ENCODE measurements at regions not wholly inside any gene's neighbourhood (a gene's known extent, or its start where the extent isn't known, plus 50 kb on each side); places are given as distances from the start of the nearest gene placed in this dataset.

DNA sequence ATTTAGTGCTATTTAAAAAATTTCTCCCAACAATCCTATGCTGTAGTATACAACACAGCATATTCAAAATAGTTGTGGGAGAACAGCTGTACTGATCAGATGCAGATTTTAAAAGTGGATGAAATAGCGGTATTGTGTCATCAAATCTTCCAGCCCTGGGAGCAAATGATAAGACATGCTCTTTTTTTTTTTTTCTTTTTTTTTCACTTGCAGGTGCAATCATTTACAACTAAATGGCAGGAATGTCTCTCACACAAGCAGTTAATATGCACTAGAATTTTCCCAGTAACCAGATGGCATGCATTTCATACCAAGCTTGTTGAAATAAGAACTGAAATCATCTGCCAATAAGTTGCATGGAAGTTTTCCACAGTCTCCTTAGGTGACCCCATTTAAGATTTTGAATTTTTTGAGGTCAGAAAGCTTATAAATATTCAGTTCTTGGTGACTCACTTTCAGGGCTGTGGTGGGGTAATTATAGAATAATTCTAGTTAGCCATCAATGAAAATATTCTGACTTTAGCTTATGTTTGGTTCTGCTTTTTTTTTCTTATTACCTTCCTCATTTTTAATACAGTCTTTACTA, 623.9 kb upstream of the NR5A2 start:
- H3K9me3 ChIP-seq (ENCODE audit: control insufficient read depth in 4 of 4, insufficient read depth in 3 of 4, low read length in 3 of 4): peaks cover 0 to 4% (median 0%) of the 10 kb centered on the region in 4 donors
- WGBS, 2 donors: 67 to 80% methylated on average over 1 of the region's 1 CpG
- H3K9ac ChIP-seq (ENCODE audit: insufficient read depth in 1 of 2, low read length in 2 of 2): no peak overlapping the region
- no peak overlapping the region for H3K4me3 ChIP-seq
- DNase-seq (no peak), ATAC-seq (ENCODE audit: insufficient read depth, low FRiP score) (no peak)
- H3K27me3 ChIP-seq (ENCODE audit: control insufficient read depth in 3 of 3, insufficient read depth in 3 of 3, low read length in 2 of 3): no peaks in the 10 kb centered on the region
- no peaks in the 10 kb centered on the region for H3K36me3 ChIP-seq (ENCODE audit: control insufficient read depth in 4 of 4, insufficient read depth in 4 of 4, low read length in 4 of 4)
- no peak for TF ChIP-seq CTCF (IDR thresholded peaks at IDR 0.05; ENCODE audit: control extremely low read depth, extremely low read depth)
- no peak overlapping the region for H3K27ac ChIP-seq (ENCODE audit: low read depth in 1 of 2, low read length in 1 of 2)
- H3K4me1 ChIP-seq (ENCODE audit: control insufficient read depth in 5 of 5, insufficient read depth in 5 of 5, low read length in 5 of 5): no peaks in the 10 kb centered on the region

DNA sequence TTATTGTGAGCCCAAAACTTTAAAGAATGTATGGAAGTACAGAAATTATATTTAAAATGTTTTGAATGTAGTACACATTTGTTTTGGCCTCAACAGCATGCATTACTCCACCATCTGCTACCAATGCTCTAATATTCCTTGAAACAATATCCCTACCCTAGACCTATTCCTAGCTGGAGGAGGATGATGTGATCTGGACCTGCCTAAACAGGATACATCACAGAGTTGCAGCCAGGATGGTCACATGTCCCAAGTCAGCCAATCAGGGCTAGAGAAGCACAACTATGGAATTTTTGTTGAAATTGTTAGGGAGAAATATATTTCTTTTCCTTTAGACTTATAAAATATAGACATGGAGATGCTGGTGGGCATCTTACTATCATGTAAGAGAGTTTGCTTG, 623.3 kb upstream of the NR5A2 start:
- DNase-seq (no peak), ATAC-seq (ENCODE audit: insufficient read depth, low FRiP score) (no peak)
- Histone ChIP-seq H3K9ac (ENCODE audit: insufficient read depth in 1 of 2, low read length in 2 of 2) (no peak overlapping the region), H3K4me1 (ENCODE audit: control insufficient read depth in 5 of 5, insufficient read depth in 5 of 5, low read length in 5 of 5) (no peaks in the 10 kb centered on the region), H3K27ac (ENCODE audit: low read depth in 1 of 2, low read length in 1 of 2) (no peak overlapping the region), H3K9me3 (ENCODE audit: control insufficient read depth in 4 of 4, insufficient read depth in 3 of 4, low read length in 3 of 4) (peaks cover 0 to 4% (median 0%) of the 10 kb centered on the region in 4 donors), H3K27me3 (ENCODE audit: control insufficient read depth in 3 of 3, insufficient read depth in 3 of 3, low read length in 2 of 3) (no peaks in the 10 kb centered on the region), H3K4me3 (no peak overlapping the region), H3K36me3 (ENCODE audit: control insufficient read depth in 4 of 4, insufficient read depth in 4 of 4, low read length in 4 of 4) (no peaks in the 10 kb centered on the region)
- TF ChIP-seq CTCF (IDR thresholded peaks at IDR 0.05; ENCODE audit: control extremely low read depth, extremely low read depth): no peak

GRCh38 chr1:199404976-199405375, 622.5 kb upstream of the NR5A2 start:
- Histone ChIP-seq H3K36me3 (ENCODE audit: control insufficient read depth in 4 of 4, insufficient read depth in 4 of 4, low read length in 4 of 4) (no peaks in the 10 kb centered on the region), H3K9ac (ENCODE audit: insufficient read depth in 1 of 2, low read length in 2 of 2) (no peak overlapping the region), H3K4me3 (no peak overlapping the region), H3K4me1 (ENCODE audit: control insufficient read depth in 5 of 5, insufficient read depth in 5 of 5, low read length in 5 of 5) (no peaks in the 10 kb centered on the region), H3K27me3 (ENCODE audit: control insufficient read depth in 3 of 3, insufficient read depth in 3 of 3, low read length in 2 of 3) (no peaks in the 10 kb centered on the region), H3K9me3 (ENCODE audit: control insufficient read depth in 4 of 4, insufficient read depth in 3 of 4, low read length in 3 of 4) (peaks cover 0 to 4% (median 0%) of the 10 kb centered on the region in 4 donors), H3K27ac (ENCODE audit: low read depth in 1 of 2, low read length in 1 of 2) (no peak overlapping the region)
- no peak for TF ChIP-seq CTCF (IDR thresholded peaks at IDR 0.05; ENCODE audit: control extremely low read depth, extremely low read depth)
- ATAC-seq (ENCODE audit: insufficient read depth, low FRiP score) (no peak), DNase-seq (peak in 1 of 3 donors; percentile 4)

GRCh38 chr1:199405634-199406196, 621.8 kb upstream of the NR5A2 start:
- WGBS, 2 donors: 91% methylated on average over 3 of the region's 3 CpGs
- Histone ChIP-seq H3K9me3 (ENCODE audit: control insufficient read depth in 4 of 4, insufficient read depth in 3 of 4, low read length in 3 of 4) (peaks cover 0 to 4% (median 0%) of the 10 kb centered on the region in 4 donors), H3K27me3 (ENCODE audit: control insufficient read depth in 3 of 3, insufficient read depth in 3 of 3, low read length in 2 of 3) (no peaks in the 10 kb centered on the region), H3K4me1 (ENCODE audit: control insufficient read depth in 5 of 5, insufficient read depth in 5 of 5, low read length in 5 of 5) (no peaks in the 10 kb centered on the region), H3K27ac (ENCODE audit: low read depth in 1 of 2, low read length in 1 of 2) (no peak overlapping the region), H3K4me3 (no peak overlapping the region), H3K36me3 (ENCODE audit: control insufficient read depth in 4 of 4, insufficient read depth in 4 of 4, low read length in 4 of 4) (no peaks in the 10 kb centered on the region), H3K9ac (ENCODE audit: insufficient read depth in 1 of 2, low read length in 2 of 2) (no peak overlapping the region)
- DNase-seq (no peak), ATAC-seq (ENCODE audit: insufficient read depth, low FRiP score) (no peak)
- TF ChIP-seq CTCF (IDR thresholded peaks at IDR 0.05; ENCODE audit: control extremely low read depth, extremely low read depth): no peak

Measured in lung (tissue), 11 donors.